Tibial nerve (tissue), 4 donors: ENCODE measurements at regions not wholly inside any gene's neighbourhood (a gene's known extent, or its start where the extent isn't known, plus 50 kb on each side); places are given as distances from the start of the nearest gene placed in this dataset.

ENCODE experiments used
- EP300 ChIP-seq, 2 donors: sonication (generic); formaldehyde crosslinking; IDR thresholded peaks; one replicate each; pipeline ENCODE4 v1.6.1; 2017; ENCODE audit warnings: antibody characterized with exemption in 2 of 2, mild to moderate bottlenecking in 1 of 2
- POLR2A ChIP-seq, 2 donors: fragments of 450-650 bp; IDR thresholded peaks; one replicate each; pipeline ENCODE4 v1.6.1; 2017; ENCODE audit warnings: antibody characterized with exemption in 2 of 2, mild to moderate bottlenecking in 2 of 2, moderate library complexity in 2 of 2
- TF ChIP-seq, protein P1 (sequence below), 5 experiments: fragments of 200-600 bp in 3 of 5; fragments of 450-650 bp in 2 of 5; sonication (generic) in 3 of 5; IDR thresholded peaks; one replicate each; pipeline ENCODE4 v1.5.1; 2016 to 2019; ENCODE audit warnings: antibody characterized with exemption in 5 of 5, mild to moderate bottlenecking in 3 of 5, moderate library complexity in 2 of 5

DNA sequence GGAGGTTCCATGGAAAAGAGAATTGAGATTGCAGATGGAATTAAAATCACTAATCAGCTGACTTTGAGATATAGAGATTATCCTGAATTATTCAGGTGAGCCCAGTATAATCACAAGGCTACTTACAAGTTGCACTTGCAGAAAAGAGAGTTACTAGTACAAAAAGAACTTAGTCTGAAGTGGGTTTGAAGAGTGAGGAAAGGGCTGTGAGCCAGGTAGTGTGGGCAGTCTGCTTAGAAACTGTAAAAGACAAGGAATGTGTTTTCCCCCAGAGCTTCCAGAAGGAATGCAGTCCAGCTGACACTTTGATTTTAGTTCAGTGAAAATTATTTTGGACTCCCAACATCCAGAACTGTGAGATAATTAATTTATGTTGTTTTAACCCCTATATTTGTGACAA lies 285.4 kb upstream of the GPC6 start:
- TF ChIP-seq, protein P1, sequence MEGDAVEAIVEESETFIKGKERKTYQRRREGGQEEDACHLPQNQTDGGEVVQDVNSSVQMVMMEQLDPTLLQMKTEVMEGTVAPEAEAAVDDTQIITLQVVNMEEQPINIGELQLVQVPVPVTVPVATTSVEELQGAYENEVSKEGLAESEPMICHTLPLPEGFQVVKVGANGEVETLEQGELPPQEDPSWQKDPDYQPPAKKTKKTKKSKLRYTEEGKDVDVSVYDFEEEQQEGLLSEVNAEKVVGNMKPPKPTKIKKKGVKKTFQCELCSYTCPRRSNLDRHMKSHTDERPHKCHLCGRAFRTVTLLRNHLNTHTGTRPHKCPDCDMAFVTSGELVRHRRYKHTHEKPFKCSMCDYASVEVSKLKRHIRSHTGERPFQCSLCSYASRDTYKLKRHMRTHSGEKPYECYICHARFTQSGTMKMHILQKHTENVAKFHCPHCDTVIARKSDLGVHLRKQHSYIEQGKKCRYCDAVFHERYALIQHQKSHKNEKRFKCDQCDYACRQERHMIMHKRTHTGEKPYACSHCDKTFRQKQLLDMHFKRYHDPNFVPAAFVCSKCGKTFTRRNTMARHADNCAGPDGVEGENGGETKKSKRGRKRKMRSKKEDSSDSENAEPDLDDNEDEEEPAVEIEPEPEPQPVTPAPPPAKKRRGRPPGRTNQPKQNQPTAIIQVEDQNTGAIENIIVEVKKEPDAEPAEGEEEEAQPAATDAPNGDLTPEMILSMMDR (IDR thresholded peaks at IDR 0.05) = no peak
- TF ChIP-seq EP300 (IDR thresholded peaks at IDR 0.05) (no peak), POLR2A (IDR thresholded peaks at IDR 0.05) (no peak)
